SK-N-MC (cell line): ENCODE measurements at regions not wholly inside any gene's neighbourhood (a gene's known extent, or its start where the extent isn't known, plus 50 kb on each side); places are given as distances from the start of the nearest gene placed in this dataset.
A peak's percentile ranks its signal among the peaks of the same experiment; 100 is the strongest.

ENCODE experiments used
- DNase-seq: peaks from one replicate; pipeline ENCODE4 v3.0.0-alpha.2; 2011; ENCODE audit warnings: low read depth, low spot score
- H3K27ac ChIP-seq: fragments of 200-600 bp; sonication (generic); 2 replicates; pipeline ENCODE4 v1.5.1; 2016; ENCODE audit warnings: mixed run types
- H3K36me3 ChIP-seq: fragments of 200-600 bp; sonication (generic); 2 replicates; pipeline ENCODE4 v1.6.1; 2017; ENCODE audit warnings: antibody characterized with exemption, low read length, mixed read lengths; ENCODE audit not compliant: insufficient read depth
- H3K4me3 ChIP-seq: fragments of 200-600 bp; sonication (generic); 2 replicates; pipeline ENCODE4 v1.5.1; 2016
- H3K9ac ChIP-seq: fragments of 200-600 bp; sonication (generic); 2 replicates; pipeline ENCODE4 v1.8.0; 2017; ENCODE audit warnings: mixed run types, mixed read lengths; ENCODE audit not compliant: insufficient read length
- H3K9me3 ChIP-seq: fragments of 200-600 bp; sonication (generic); 2 replicates; pipeline ENCODE4 v1.6.1; 2017; ENCODE audit warnings: low read depth, mild to moderate bottlenecking, antibody characterized with exemption, low read length, moderate library complexity, mixed read lengths
- EZH2 ChIP-seq: fragments of 200-600 bp; sonication (generic); IDR thresholded peaks from one replicate; pipeline ENCODE4 v1.6.1; 2017; ENCODE audit warnings: antibody characterized with exemption
- FOXP2 ChIP-seq: optimal IDR thresholded peaks from 2 replicates; pipeline ENCODE3; 2011; ENCODE audit warnings: mild to moderate bottlenecking, moderate library complexity; ENCODE audit not compliant: insufficient read depth; ENCODE audit errors: extremely low read length, control extremely low read depth
- POLR2AphosphoS5 ChIP-seq: IDR thresholded peaks from 2 replicates; pipeline ENCODE4 v1.6.1; 2012; ENCODE audit warnings: mild to moderate bottlenecking, low read depth, low read length, borderline replicate concordance

- TF ChIP-seq EZH2 (no peak), POLR2AphosphoS5 (no peak), FOXP2 (no peak)
- no peak for DNase-seq
Observed at GRCh38 chr5:77841616-77842015, 65.5 kb upstream of the TBCA start.

GRCh38 chr5:77840930-77841329, 64.8 kb upstream of the TBCA start:
- no peaks in the 10 kb centered on the region for H3K9me3 ChIP-seq
- no peak for TF ChIP-seq FOXP2
- no peak for TF ChIP-seq POLR2AphosphoS5
- TF ChIP-seq EZH2: no peak
- H3K36me3 ChIP-seq: no peaks in the 10 kb centered on the region
- peak overlapping the region; percentile 90; the same call in 1 of the 2 replicates for H3K27ac ChIP-seq
- H3K9ac ChIP-seq: no peak overlapping the region
- DNase-seq: no peak
- H3K4me3 ChIP-seq: no peak overlapping the region

More at GRCh38 chr5:77841616-77842015, 65.5 kb upstream of the TBCA start:
- H3K36me3 ChIP-seq: no peaks in the 10 kb centered on the region
- peak overlapping the region; percentile 90 for H3K27ac ChIP-seq
- no peaks in the 10 kb centered on the region for H3K9me3 ChIP-seq
- peak overlapping the region; percentile 49 for H3K9ac ChIP-seq
- peak overlapping the region; percentile 51 for H3K4me3 ChIP-seq

- no peak overlapping the region for H3K9ac ChIP-seq
- TF ChIP-seq POLR2AphosphoS5 (no peak), EZH2 (no peak), FOXP2 (no peak)
- DNase-seq: no peak
- H3K27ac ChIP-seq: no peak overlapping the region
- no peaks in the 10 kb centered on the region for H3K36me3 ChIP-seq
- H3K9me3 ChIP-seq: no peaks in the 10 kb centered on the region
- no peak overlapping the region for H3K4me3 ChIP-seq
Observed at GRCh38 chr5:77839691-77840090, 63.6 kb upstream of the TBCA start.

- Histone ChIP-seq H3K27ac (no peak overlapping the region), H3K4me3 (no peak overlapping the region), H3K36me3 (no peaks in the 10 kb centered on the region), H3K9me3 (no peaks in the 10 kb centered on the region), H3K9ac (no peak overlapping the region)
- DNase-seq: no peak
- TF ChIP-seq EZH2 (no peak), POLR2AphosphoS5 (no peak), FOXP2 (no peak)
Observed at GRCh38 chr5:77832938-77833337, 56.8 kb upstream of the TBCA start.

- H3K36me3 ChIP-seq: no peaks in the 10 kb centered on the region
- no peak overlapping the region for H3K4me3 ChIP-seq
- H3K27ac ChIP-seq: no peak overlapping the region
- no peak for TF ChIP-seq FOXP2
- TF ChIP-seq EZH2: no peak
- no peak for TF ChIP-seq POLR2AphosphoS5
- H3K9ac ChIP-seq: no peak overlapping the region
- no peaks in the 10 kb centered on the region for H3K9me3 ChIP-seq
- DNase-seq: no peak
Observed at GRCh38 chr5:77832166-77832770, 56.1 kb upstream of the TBCA start.

- H3K9ac ChIP-seq: no peak overlapping the region
- no peak overlapping the region for H3K4me3 ChIP-seq
- TF ChIP-seq EZH2 (no peak), FOXP2 (no peak)
- H3K27ac ChIP-seq: no peak overlapping the region
- no peaks in the 10 kb centered on the region for H3K9me3 ChIP-seq
- no peak for DNase-seq
- H3K36me3 ChIP-seq: no peaks in the 10 kb centered on the region
Observed at GRCh38 chr5:77828445-77828844, 52.3 kb upstream of the TBCA start.
